SK-N-SH treated with all-trans-retinoic acid at 6 μM for 48 hours (cell line): ENCODE measurements at regions not wholly inside any gene's neighbourhood (a gene's known extent, or its start where the extent isn't known, plus 50 kb on each side); places are given as distances from the start of the nearest gene placed in this dataset.

Experiments
- BACH2 ChIP-seq: fragments of 250-450 bp; sonication (Bioruptor Pico); IDR thresholded peaks from 2 replicates; pipeline ENCODE4 v1.9.0; 2021; ENCODE audit warnings: mild to moderate bottlenecking, borderline replicate concordance
- GLIS3 ChIP-seq: fragments of 250-450 bp; sonication (Bioruptor Pico); IDR thresholded peaks from 2 replicates; pipeline ENCODE4 v1.5.0; 2020; ENCODE audit warnings: mild to moderate bottlenecking, moderate library complexity
- POU6F1 ChIP-seq: fragments of 250-450 bp; sonication (Bioruptor Pico); IDR thresholded peaks from 2 replicates; pipeline ENCODE4 v1.8.0; 2021; ENCODE audit warnings: low read depth, mild to moderate bottlenecking, moderate library complexity, borderline replicate concordance
- TCF4 ChIP-seq: fragments of 250-450 bp; sonication (Bioruptor Pico); IDR thresholded peaks from 2 replicates; pipeline ENCODE4 v1.8.0; 2021; ENCODE audit warnings: mild to moderate bottlenecking, moderate library complexity, borderline replicate concordance
- TOX ChIP-seq: fragments of 250-450 bp; sonication (Bioruptor Pico); IDR thresholded peaks from 2 replicates; pipeline ENCODE4 v1.8.0; 2021; ENCODE audit warnings: mild to moderate bottlenecking, moderate library complexity, borderline replicate concordance
- TSHZ2 ChIP-seq: fragments of 250-450 bp; sonication (Bioruptor Pico); IDR thresholded peaks from 2 replicates; pipeline ENCODE4 v1.5.0; 2020; ENCODE audit warnings: mild to moderate bottlenecking, moderate library complexity
- ZFP3 ChIP-seq: fragments of 250-450 bp; sonication (Bioruptor Pico); IDR thresholded peaks from 2 replicates; pipeline ENCODE4 v1.5.0; 2020; ENCODE audit warnings: mild to moderate bottlenecking, moderate library complexity
- ZNF565 ChIP-seq: fragments of 450-650 bp; formaldehyde crosslinking; conservative IDR thresholded peaks from 2 replicates; pipeline ENCODE4 v1.5.0; 2020; ENCODE audit warnings: low read depth, mild to moderate bottlenecking, moderate library complexity
- ZNF70 ChIP-seq: fragments of 450-650 bp; formaldehyde crosslinking; IDR thresholded peaks from 2 replicates; pipeline ENCODE4 v1.5.0; 2020; ENCODE audit warnings: mild to moderate bottlenecking, moderate library complexity

- no peak for TF ChIP-seq GLIS3 (CRISPR knock-in tag)
- TF ChIP-seq ZNF70 (CRISPR knock-in tag) = no peak
- no peak for TF ChIP-seq TOX (CRISPR knock-in tag)
- TF ChIP-seq POU6F1 (CRISPR knock-in tag) = no peak
- no peak for TF ChIP-seq ZNF565 (CRISPR knock-in tag)
- no peak for TF ChIP-seq TCF4 (CRISPR knock-in tag)
- TF ChIP-seq BACH2 = no peak
- no peak for TF ChIP-seq TSHZ2
- TF ChIP-seq ZFP3 = no peak
Measured at GRCh38 chr3:144391236-144391635, 419.6 kb downstream of the DIPK2A start.
